Hematopoietic multipotent progenitor cell treated with erythropoietin and hydrocortisone succinate and interleukin-3 and kit ligand, for 15 days (in vitro differentiated cells): ENCODE measurements at regions not wholly inside any gene's neighbourhood (a gene's known extent, or its start where the extent isn't known, plus 50 kb on each side); places are given as distances from the start of the nearest gene placed in this dataset.
"Not testable (repeated sequence)": the region's sequence is repeated elsewhere in the genome, so short reads cannot be mapped to it uniquely, and the experiment has no call there.

Experiments
- DNase-seq: peaks from one replicate; pipeline ENCODE4 v3.0.0-alpha.2; 2015; ENCODE audit warnings: low spot score

DNA sequence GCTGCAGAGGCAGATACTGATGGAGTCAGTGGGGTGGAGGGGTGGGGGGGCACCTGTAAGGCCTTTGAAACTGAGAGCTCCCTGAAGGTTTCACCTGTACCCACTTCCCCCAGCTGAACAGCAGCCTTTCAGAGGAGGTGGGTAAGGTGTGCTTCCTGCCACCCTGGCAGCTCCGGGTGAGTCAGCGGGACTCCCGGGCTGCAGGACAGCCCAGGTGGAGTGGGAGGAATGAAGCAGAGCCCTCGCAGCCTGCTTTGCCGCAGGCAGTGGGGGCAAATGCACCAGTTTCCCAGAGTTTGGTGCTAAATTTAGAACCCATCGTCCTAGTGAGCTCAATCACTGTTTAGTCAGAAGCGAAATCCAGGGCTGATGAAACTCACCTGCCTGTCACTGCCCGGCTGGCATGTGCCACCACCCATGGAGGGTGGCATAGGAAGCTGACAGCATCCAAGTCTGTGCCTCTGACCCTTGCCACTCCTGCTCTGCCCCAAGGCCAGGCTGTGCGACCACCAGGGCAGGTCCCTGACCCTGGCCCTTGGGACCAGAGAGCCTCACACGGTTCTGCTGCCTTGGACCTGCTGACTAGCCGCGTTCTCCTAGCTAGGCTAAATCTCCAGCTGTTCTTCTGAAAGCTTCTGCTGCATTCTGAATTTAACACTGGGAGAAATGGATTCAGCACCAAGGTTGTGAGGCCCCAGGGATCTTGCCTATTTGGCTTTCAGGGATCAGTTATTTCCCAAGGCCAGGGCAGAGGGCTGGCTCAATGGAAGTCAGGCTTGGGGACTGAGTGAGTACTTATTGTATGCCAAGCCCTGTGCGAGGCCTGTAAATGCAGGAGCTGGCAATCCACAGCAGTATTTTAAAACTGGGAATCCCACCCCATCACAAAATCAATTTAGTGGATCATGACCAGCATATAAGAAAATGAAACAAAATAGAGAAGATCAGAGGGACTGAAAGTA, 67.3 kb upstream of the RASGRF1 start:
- DNase-seq = no peak

DNA sequence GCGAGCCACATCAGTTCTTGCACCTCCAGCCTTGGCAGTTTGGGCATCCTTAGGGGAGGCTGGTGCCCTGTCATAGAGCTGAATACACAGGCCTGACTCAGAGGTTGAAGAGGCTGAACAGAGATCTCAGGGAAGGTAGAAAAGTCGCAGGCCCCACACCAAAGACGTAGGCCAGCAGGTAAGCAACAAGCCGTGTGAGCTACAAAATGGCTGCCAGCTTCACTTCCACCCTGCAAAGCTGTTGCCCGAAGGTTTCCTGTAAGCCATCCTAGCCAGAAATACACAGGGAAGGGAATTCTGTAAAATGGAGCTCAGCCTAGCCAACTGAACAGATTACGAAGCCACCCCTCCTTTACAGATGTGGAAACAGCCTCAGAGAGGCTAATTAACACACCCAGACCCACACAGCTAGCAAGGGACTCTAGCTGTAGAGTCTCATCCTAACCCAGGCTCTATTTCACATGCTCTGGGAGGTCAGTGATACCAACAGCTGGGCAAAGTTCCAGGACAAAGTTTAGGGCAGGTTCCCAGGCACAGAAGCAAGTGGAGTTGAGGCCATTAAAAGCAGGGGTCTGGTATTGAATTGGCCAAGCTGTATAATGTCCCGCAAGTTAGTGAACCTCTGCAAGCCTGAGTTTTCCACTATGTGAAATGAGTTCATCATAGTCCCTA, 66.3 kb upstream of the RASGRF1 start:
- DNase-seq = no peak

DNA sequence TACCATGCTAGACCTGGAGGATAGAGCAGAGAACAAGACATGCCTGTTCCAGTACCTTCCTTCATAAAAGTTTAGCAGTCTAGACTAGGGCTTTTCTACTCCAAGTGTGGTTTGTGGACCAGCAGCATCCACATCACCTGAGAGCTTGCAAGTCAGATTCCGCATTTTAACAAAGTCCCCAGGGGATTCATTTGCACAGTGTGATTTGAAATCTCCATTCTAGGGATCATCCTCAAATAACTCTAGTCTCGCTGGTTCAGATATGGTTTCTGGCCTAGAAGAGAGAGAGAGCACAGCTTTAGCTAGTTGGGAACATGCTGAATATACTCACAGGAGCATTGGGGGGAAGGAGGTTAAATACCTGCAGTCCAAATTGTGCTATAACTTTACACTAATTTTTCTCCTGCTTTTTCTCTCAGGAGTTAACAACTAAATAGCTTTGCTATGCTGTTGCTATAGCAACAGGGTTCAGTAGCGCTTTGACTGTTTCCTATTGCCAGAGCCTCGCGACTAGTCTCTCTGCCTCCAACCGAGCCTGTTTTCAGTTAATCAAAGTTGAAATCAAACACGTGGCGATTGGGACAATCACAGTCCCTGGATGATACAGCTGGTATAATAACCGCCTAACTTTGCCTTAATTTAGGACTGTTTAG, 64.0 kb upstream of the RASGRF1 start:
- DNase-seq = no peak

DNA sequence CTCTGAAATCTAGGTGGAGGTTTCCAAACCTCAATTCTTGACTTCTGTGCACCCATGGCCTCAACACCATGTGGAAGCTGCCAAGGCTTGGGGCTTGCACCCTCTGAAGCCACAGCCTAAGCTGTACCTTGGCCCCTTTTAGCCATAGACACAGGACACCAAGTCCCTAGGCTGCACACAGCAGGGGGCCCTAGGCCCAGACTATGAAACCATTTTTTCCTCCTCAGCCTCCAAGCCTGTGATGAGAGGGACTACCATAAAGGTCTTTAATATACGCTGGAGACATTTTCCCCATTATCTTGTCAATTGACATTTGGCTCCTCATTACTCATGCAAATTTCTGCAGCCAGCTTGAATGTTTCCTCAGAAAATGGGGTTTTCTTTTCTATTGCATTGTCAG, 53.7 kb upstream of the RASGRF1 start:
- DNase-seq = not testable (repeated sequence)

DNA sequence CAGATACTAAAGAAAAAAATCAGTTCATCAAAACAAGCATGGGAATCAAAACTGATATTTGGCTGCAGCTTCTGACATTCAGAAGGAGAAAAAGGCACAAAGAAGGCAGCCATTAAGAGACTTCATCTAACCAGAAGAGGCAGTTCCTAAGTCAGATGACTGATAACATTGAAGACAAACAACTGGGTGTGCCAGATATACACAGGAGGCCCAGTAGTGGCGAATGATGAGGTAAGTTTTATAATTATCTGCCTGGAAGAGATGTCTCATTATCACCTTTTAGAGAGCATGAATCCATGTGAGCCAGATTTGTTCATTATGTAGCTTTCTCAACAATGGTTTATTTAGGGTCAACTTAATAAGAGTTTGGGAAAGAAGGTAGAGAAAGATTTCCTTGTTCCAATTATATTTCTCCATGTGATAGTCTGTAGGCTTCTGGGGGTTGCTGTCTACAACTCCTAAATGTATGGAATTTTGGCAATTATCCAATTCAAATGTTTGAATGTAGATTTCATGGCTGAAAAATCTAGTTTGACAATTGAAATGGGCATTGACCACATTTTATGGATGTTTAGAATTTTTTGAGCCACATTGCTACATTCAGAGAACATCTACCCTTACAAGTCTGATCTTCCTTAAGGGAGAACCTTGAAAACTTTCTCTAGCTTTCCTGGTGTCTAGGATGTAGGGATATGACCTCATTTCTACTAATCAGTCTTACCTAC, 50.4 kb upstream of the RASGRF1 start:
- no peak for DNase-seq
